ENCODE measurements at regions not wholly inside any gene's neighbourhood (a gene's known extent, or its start where the extent isn't known, plus 50 kb on each side); places are given as distances from the start of the nearest gene placed in this dataset.

DNA sequence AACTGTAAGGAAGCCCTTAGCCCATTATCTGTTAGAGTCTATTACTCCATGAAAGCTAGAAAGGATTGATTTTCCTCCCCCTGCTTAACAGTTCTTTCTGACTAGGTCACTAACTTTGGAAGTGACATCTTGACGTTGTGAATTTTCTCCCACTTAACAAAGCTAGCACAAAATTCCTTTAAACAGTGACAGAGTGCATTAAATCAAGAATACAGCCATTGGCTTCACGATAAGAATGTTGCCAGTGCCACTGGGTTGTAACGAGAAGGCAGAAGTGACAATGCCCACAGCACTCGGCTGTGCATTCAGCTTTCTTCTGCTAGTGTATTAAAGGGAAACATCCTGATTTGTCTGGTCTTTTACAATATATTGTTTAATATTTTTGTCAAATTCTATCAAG lies 182.7 kb upstream of the DTNBP1 start:
- no peak overlapping the region for H3K4ac ChIP-seq (ENCODE audit: low read depth, low read length)
- Mint-ChIP-seq H3K4me3 (no peak overlapping the region), H3K27me3 (ENCODE audit: low read depth) (no peaks in the 10 kb centered on the region), H3K9me3 (no peaks in the 10 kb centered on the region; a peak in 1 of 5 replicates), H3K27ac (no peak overlapping the region), H3K36me3 (ENCODE audit: insufficient read depth in 1 of 3, low read depth in 3 of 3) (no peaks in the 10 kb centered on the region), H3K4me1 (peaks cover 29 to 32% of the 10 kb centered on the region in 2 experiments)
- H2BK120ac ChIP-seq (ENCODE audit: low read depth, low read length, poor library complexity, severe bottlenecking) = no peak overlapping the region
- H3K9me3 ChIP-seq (ENCODE audit: control insufficient read depth, low read depth, low read length) = no peaks in the 10 kb centered on the region
- H2AFZ ChIP-seq (ENCODE audit: low read length) = no peak overlapping the region
- H3K23me2 ChIP-seq (ENCODE audit: insufficient read length, low read depth, low read length, poor library complexity, severe bottlenecking) = no peaks in the 10 kb centered on the region
- no peak for DNase-seq
- H3K79me1 ChIP-seq (ENCODE audit: insufficient read depth, low read depth, low read length, poor library complexity, severe bottlenecking) = no peaks in the 10 kb centered on the region
- H3K18ac ChIP-seq (ENCODE audit: insufficient read length, low read depth, low read length) = no peak overlapping the region
- H4K91ac ChIP-seq (ENCODE audit: insufficient read length, low read depth, low read length) = no peak overlapping the region
- H4K20me1 ChIP-seq (ENCODE audit: control insufficient read depth, insufficient read depth, insufficient read length) = no peaks in the 10 kb centered on the region
- WGBS (ENCODE audit: extremely low coverage, insufficient read length, low lambda C conversion rate) = no CpG with 5 or more reads among the region's 4 CpGs
- H3K9ac ChIP-seq (ENCODE audit: extremely low read depth, insufficient read length, low read length) = no peak overlapping the region
- H3T11ph ChIP-seq (ENCODE audit: low read length) = no peak overlapping the region
- H3K14ac ChIP-seq (ENCODE audit: insufficient read depth, low read length) = no peak overlapping the region
- H2BK15ac ChIP-seq (ENCODE audit: low read depth, low read length) = no peak overlapping the region
- TF ChIP-seq, protein P1, sequence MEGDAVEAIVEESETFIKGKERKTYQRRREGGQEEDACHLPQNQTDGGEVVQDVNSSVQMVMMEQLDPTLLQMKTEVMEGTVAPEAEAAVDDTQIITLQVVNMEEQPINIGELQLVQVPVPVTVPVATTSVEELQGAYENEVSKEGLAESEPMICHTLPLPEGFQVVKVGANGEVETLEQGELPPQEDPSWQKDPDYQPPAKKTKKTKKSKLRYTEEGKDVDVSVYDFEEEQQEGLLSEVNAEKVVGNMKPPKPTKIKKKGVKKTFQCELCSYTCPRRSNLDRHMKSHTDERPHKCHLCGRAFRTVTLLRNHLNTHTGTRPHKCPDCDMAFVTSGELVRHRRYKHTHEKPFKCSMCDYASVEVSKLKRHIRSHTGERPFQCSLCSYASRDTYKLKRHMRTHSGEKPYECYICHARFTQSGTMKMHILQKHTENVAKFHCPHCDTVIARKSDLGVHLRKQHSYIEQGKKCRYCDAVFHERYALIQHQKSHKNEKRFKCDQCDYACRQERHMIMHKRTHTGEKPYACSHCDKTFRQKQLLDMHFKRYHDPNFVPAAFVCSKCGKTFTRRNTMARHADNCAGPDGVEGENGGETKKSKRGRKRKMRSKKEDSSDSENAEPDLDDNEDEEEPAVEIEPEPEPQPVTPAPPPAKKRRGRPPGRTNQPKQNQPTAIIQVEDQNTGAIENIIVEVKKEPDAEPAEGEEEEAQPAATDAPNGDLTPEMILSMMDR (conservative IDR thresholded peaks at IDR 0.05) = no peak
- no peak overlapping the region for H2BK5ac ChIP-seq (ENCODE audit: insufficient read length, low read length)
- H3K27ac ChIP-seq (ENCODE audit: insufficient read length, low read depth, low read length) = no peak overlapping the region
- H2BK12ac ChIP-seq (ENCODE audit: insufficient read length, low read depth, low read length) = no peak overlapping the region
- H3K4me2 ChIP-seq (ENCODE audit: insufficient read depth, insufficient read length, low read length) = no peak overlapping the region
- 0 out of 2 replicates have a peak, but pooled peaks cover 2% of the 10 kb centered on the region for H3K27me3 ChIP-seq (ENCODE audit: insufficient read depth, low read length)
- H3K79me2 ChIP-seq (ENCODE audit: insufficient read depth, low read length) = no peaks in the 10 kb centered on the region
- peaks cover 3% of the 10 kb centered on the region; the same call in 1 of the 2 replicates for H3K4me1 ChIP-seq (ENCODE audit: insufficient read depth, low read length)
- no peak overlapping the region for H2BK20ac ChIP-seq (ENCODE audit: low read depth, low read length, poor library complexity, severe bottlenecking)
- H4K8ac ChIP-seq (replicated peaks; ENCODE audit: insufficient read length, low read depth, low read length) = no peak overlapping the region
- H3K56ac ChIP-seq (ENCODE audit: insufficient read length, low read depth, low read length) = no peak overlapping the region
- H3K23ac ChIP-seq (ENCODE audit: insufficient read length, low read depth, low read length) = no peak overlapping the region
- H2AK5ac ChIP-seq (ENCODE audit: insufficient read length, low read length) = no peak overlapping the region
- no peak overlapping the region for H4K5ac ChIP-seq (ENCODE audit: insufficient read length, low read depth, low read length)
